Liver (tissue), 3 donors: ENCODE measurements at regions not wholly inside any gene's neighbourhood (a gene's known extent, or its start where the extent isn't known, plus 50 kb on each side); places are given as distances from the start of the nearest gene placed in this dataset.

ENCODE experiments used
- JUND ChIP-seq, 2 donors: IDR thresholded peaks; 2 replicates each; pipeline ENCODE4 v1.6.1; 2016; ENCODE audit warnings: antibody characterized with exemption in 2 of 2
- RAD21 ChIP-seq, 2 donors: IDR thresholded peaks; 2 replicates each; pipeline ENCODE4 v1.6.1; 2016; ENCODE audit warnings: antibody characterized with exemption in 2 of 2, mild to moderate bottlenecking in 2 of 2
- YY1 ChIP-seq: IDR thresholded peaks from 2 replicates; pipeline ENCODE4 v1.6.1; 2016; ENCODE audit warnings: antibody characterized with exemption, mild to moderate bottlenecking
- TF ChIP-seq, protein P1 (sequence below): fragments of 150-350 bp; IDR thresholded peaks from 2 replicates; pipeline ENCODE4 v1.5.1; 2017; ENCODE audit warnings: improper control_type of control experiment, low read depth, low read length; ENCODE audit not compliant: missing input control
- TF ChIP-seq, protein P2 (sequence below): IDR thresholded peaks from 2 replicates; pipeline ENCODE4 v1.6.1; 2016; ENCODE audit warnings: antibody characterized with exemption
- TF ChIP-seq, protein P3 (sequence below): IDR thresholded peaks from 2 replicates; pipeline ENCODE4 v1.6.1; 2016; ENCODE audit warnings: antibody characterized with exemption
- donor health status: healthy.
- donor health status: healthy.

DNA sequence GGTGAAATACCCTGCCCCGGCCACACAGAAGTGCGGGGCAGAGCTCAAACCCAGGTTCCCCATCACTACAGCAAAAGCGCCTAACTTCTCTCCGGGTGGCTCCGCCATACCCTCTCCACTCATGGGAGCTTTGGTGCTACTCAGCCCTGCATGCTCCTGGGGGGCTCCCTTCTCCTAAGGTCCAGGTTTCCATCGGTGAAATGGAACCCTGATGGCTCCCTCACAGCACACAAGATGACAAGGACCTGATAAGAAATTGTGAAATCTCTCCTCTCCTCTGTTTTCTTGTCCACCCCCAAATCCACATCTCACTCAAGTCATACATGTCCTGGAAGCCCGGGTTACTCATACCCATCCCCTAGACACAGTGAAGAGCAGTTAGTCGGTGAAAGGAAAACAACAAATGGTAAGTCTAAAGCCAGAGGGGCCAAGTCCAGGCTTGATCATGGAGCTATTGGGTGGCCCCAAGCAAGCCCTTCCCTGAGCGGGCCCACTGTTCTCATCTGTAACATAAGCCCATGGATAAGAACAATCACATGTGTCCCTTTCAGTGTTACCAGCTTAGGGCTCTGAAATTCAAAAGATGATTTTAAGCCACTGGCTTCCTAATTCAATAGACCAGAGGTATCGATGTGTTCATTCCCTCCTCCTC lies 317.5 kb downstream of the BCL11B start:
- TF ChIP-seq, protein P1, sequence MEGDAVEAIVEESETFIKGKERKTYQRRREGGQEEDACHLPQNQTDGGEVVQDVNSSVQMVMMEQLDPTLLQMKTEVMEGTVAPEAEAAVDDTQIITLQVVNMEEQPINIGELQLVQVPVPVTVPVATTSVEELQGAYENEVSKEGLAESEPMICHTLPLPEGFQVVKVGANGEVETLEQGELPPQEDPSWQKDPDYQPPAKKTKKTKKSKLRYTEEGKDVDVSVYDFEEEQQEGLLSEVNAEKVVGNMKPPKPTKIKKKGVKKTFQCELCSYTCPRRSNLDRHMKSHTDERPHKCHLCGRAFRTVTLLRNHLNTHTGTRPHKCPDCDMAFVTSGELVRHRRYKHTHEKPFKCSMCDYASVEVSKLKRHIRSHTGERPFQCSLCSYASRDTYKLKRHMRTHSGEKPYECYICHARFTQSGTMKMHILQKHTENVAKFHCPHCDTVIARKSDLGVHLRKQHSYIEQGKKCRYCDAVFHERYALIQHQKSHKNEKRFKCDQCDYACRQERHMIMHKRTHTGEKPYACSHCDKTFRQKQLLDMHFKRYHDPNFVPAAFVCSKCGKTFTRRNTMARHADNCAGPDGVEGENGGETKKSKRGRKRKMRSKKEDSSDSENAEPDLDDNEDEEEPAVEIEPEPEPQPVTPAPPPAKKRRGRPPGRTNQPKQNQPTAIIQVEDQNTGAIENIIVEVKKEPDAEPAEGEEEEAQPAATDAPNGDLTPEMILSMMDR: no peak
- TF ChIP-seq, protein P2, sequence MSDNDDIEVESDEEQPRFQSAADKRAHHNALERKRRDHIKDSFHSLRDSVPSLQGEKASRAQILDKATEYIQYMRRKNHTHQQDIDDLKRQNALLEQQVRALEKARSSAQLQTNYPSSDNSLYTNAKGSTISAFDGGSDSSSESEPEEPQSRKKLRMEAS: no peak
- TF ChIP-seq JUND (IDR thresholded peaks at IDR 0.05) (no peak), RAD21 (IDR thresholded peaks at IDR 0.05) (no peak), YY1 (no peak)
- TF ChIP-seq, protein P3, sequence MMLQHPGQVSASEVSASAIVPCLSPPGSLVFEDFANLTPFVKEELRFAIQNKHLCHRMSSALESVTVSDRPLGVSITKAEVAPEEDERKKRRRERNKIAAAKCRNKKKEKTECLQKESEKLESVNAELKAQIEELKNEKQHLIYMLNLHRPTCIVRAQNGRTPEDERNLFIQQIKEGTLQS: no peak
